ENCODE measurements at regions not wholly inside any gene's neighbourhood (a gene's known extent, or its start where the extent isn't known, plus 50 kb on each side); places are given as distances from the start of the nearest gene placed in this dataset.

DNA sequence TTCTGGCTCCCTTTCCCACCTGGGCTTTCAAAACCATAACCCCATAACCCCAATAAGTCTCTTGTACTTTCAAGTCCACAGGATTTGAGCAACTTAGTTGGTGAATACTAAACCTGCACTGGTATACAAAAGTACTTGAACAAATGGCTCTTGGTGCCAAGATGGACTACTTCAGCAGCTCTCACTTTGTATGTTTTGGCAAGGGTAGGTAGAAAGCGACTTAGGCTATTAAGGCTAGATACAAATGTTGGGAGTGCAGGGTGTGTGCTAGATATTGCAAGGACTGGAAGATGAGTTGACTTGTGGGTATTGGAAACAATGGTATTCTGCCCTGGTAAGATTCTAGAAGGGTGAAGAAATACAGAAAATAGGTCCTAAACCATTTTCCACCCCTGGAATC, 182.6 kb upstream of the MOCS1 start:
- no peaks in the 10 kb centered on the region for H3K27me3 ChIP-seq (ENCODE audit: insufficient read depth, low read length)
- no peaks in the 10 kb centered on the region for H3K36me3 Mint-ChIP-seq (ENCODE audit: low read depth, unreplicated experiment)
- H3K36me3 ChIP-seq (ENCODE audit: insufficient read depth, low read length) = no peaks in the 10 kb centered on the region
- no peak overlapping the region for H3K27ac ChIP-seq (ENCODE audit: low read depth, low read length)
- TF ChIP-seq, protein P1, sequence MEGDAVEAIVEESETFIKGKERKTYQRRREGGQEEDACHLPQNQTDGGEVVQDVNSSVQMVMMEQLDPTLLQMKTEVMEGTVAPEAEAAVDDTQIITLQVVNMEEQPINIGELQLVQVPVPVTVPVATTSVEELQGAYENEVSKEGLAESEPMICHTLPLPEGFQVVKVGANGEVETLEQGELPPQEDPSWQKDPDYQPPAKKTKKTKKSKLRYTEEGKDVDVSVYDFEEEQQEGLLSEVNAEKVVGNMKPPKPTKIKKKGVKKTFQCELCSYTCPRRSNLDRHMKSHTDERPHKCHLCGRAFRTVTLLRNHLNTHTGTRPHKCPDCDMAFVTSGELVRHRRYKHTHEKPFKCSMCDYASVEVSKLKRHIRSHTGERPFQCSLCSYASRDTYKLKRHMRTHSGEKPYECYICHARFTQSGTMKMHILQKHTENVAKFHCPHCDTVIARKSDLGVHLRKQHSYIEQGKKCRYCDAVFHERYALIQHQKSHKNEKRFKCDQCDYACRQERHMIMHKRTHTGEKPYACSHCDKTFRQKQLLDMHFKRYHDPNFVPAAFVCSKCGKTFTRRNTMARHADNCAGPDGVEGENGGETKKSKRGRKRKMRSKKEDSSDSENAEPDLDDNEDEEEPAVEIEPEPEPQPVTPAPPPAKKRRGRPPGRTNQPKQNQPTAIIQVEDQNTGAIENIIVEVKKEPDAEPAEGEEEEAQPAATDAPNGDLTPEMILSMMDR (IDR thresholded peaks at IDR 0.05; ENCODE audit: insufficient read depth, low read depth, low read length) = no peak
- TF ChIP-seq EZH2 (IDR thresholded peaks at IDR 0.05; ENCODE audit: insufficient read depth, low read length) = no peak
- no peak overlapping the region for H3K4me2 ChIP-seq (ENCODE audit: low read length)
- FAIRE-seq (no peak), DNase-seq (ENCODE audit: low read depth) (no peak)
- no peak overlapping the region for H3K4me3 ChIP-seq (ENCODE audit: insufficient read depth, low read depth, low read length)
- H3K4me3 Mint-ChIP-seq (ENCODE audit: unreplicated experiment) = no peak overlapping the region
- peaks cover 14% of the 10 kb centered on the region for H3K27me3 Mint-ChIP-seq (ENCODE audit: low read depth, unreplicated experiment)
- no peak overlapping the region for H3K9ac ChIP-seq (ENCODE audit: low read length)
- H3K4me1 ChIP-seq (ENCODE audit: insufficient read depth, low read length) = no peaks in the 10 kb centered on the region
- H3K9me3 ChIP-seq (ENCODE audit: insufficient read depth, low read depth, low read length) = peaks cover 6% of the 10 kb centered on the region
- H3K79me2 ChIP-seq (ENCODE audit: insufficient read depth, low read length) = no peaks in the 10 kb centered on the region
- H3K9me3 Mint-ChIP-seq (ENCODE audit: unreplicated experiment) = no peaks in the 10 kb centered on the region
- no peaks in the 10 kb centered on the region for H3K4me1 Mint-ChIP-seq (ENCODE audit: low read depth, unreplicated experiment)
- no peaks in the 10 kb centered on the region for H4K20me1 ChIP-seq (ENCODE audit: insufficient read depth, low read length)
- no peak overlapping the region for H3K27ac Mint-ChIP-seq (ENCODE audit: unreplicated experiment)
- H2AFZ ChIP-seq (ENCODE audit: low read depth, low read length) = no peak overlapping the region

DNA sequence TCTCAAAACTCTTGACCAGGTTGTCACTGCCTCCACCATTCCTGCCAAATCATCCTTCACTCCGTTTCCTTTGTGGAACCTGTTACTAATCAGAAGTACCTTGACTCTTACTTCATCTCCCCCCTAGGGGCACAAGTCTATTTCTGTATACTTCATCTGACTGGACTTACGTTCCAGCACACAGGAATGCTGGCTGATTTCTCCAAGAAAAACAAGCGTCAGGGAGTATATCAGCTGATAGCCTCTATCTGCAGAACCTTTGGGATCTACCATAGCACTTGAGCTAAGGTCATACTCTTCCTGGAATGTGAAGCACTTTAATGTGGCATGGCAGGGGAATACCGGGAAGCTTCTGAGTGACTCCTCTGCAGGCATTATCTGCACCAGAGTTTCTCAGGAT, 178.1 kb upstream of the MOCS1 start:
- no peaks in the 10 kb centered on the region for H3K4me1 Mint-ChIP-seq (ENCODE audit: low read depth, unreplicated experiment)
- H3K9me3 Mint-ChIP-seq (ENCODE audit: unreplicated experiment) = no peaks in the 10 kb centered on the region
- no peak overlapping the region for H3K4me3 Mint-ChIP-seq (ENCODE audit: unreplicated experiment)
- Histone ChIP-seq H3K4me1 (ENCODE audit: insufficient read depth, low read length) (no peaks in the 10 kb centered on the region), H3K27me3 (ENCODE audit: insufficient read depth, low read length) (no peaks in the 10 kb centered on the region), H4K20me1 (ENCODE audit: insufficient read depth, low read length) (no peaks in the 10 kb centered on the region), H3K9ac (ENCODE audit: low read length) (no peak overlapping the region), H2AFZ (ENCODE audit: low read depth, low read length) (no peak overlapping the region), H3K9me3 (ENCODE audit: insufficient read depth, low read depth, low read length) (peaks cover 8% of the 10 kb centered on the region), H3K27ac (ENCODE audit: low read depth, low read length) (no peak overlapping the region), H3K36me3 (ENCODE audit: insufficient read depth, low read length) (no peaks in the 10 kb centered on the region), H3K4me3 (ENCODE audit: insufficient read depth, low read depth, low read length) (no peak overlapping the region), H3K4me2 (ENCODE audit: low read length) (no peak overlapping the region), H3K79me2 (ENCODE audit: insufficient read depth, low read length) (no peaks in the 10 kb centered on the region)
- H3K27me3 Mint-ChIP-seq (ENCODE audit: low read depth, unreplicated experiment) = peaks cover 10% of the 10 kb centered on the region
- no peak for TF ChIP-seq EZH2 (IDR thresholded peaks at IDR 0.05; ENCODE audit: insufficient read depth, low read length)
- TF ChIP-seq, protein P1 (IDR thresholded peaks at IDR 0.05; ENCODE audit: insufficient read depth, low read depth, low read length) = no peak
- H3K27ac Mint-ChIP-seq (ENCODE audit: unreplicated experiment) = no peak overlapping the region
- FAIRE-seq (no peak), DNase-seq (ENCODE audit: low read depth) (no peak)
- H3K36me3 Mint-ChIP-seq (ENCODE audit: low read depth, unreplicated experiment) = no peaks in the 10 kb centered on the region

DNA sequence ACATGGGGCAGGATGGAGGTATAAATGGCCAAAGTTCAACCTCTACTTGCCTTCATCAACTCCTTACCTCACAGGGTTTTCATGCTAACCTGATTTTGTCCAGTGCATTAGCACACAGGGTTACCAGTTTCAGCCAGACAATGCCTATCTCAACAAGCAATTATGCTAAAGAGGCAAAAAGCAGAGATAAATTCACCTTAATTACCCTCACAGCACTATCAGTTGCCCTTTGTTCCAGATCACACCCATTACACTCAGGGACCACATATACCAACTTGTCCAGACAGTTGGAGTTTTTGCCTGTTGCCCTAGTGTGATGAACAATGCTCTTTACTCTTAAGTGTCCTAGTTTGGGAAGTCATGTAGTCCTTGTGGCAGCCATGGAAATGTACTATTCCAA, 174.5 kb upstream of the MOCS1 start:
- no peaks in the 10 kb centered on the region for H3K4me1 ChIP-seq (ENCODE audit: insufficient read depth, low read length)
- TF ChIP-seq, protein P1 (IDR thresholded peaks at IDR 0.05; ENCODE audit: insufficient read depth, low read depth, low read length) = no peak
- no peak for TF ChIP-seq EZH2 (IDR thresholded peaks at IDR 0.05; ENCODE audit: insufficient read depth, low read length)
- no peak for FAIRE-seq
- no peak overlapping the region for H3K4me2 ChIP-seq (ENCODE audit: low read length)
- no peak overlapping the region for H2AFZ ChIP-seq (ENCODE audit: low read depth, low read length)
- H3K27ac Mint-ChIP-seq (ENCODE audit: unreplicated experiment) = no peak overlapping the region
- H3K9ac ChIP-seq (ENCODE audit: low read length) = no peak overlapping the region
- H3K79me2 ChIP-seq (ENCODE audit: insufficient read depth, low read length) = no peaks in the 10 kb centered on the region
- H3K4me3 ChIP-seq (ENCODE audit: insufficient read depth, low read depth, low read length) = no peak overlapping the region
- H3K27ac ChIP-seq (ENCODE audit: low read depth, low read length) = no peak overlapping the region
- H4K20me1 ChIP-seq (ENCODE audit: insufficient read depth, low read length) = no peaks in the 10 kb centered on the region
- H3K4me1 Mint-ChIP-seq (ENCODE audit: low read depth, unreplicated experiment) = no peaks in the 10 kb centered on the region
- H3K27me3 Mint-ChIP-seq (ENCODE audit: low read depth, unreplicated experiment) = peaks cover 10% of the 10 kb centered on the region
- H3K4me3 Mint-ChIP-seq (ENCODE audit: unreplicated experiment) = no peak overlapping the region
- H3K9me3 ChIP-seq (ENCODE audit: insufficient read depth, low read depth, low read length) = peaks cover 2% of the 10 kb centered on the region
- H3K36me3 Mint-ChIP-seq (ENCODE audit: low read depth, unreplicated experiment) = no peaks in the 10 kb centered on the region
- H3K27me3 ChIP-seq (ENCODE audit: insufficient read depth, low read length) = no peaks in the 10 kb centered on the region
- no peaks in the 10 kb centered on the region for H3K36me3 ChIP-seq (ENCODE audit: insufficient read depth, low read length)
- no peak for DNase-seq (ENCODE audit: low read depth)
- peaks cover 3% of the 10 kb centered on the region for H3K9me3 Mint-ChIP-seq (ENCODE audit: unreplicated experiment)

Data from astrocyte (in vitro differentiated cells and primary cell).